ENCODE measurements at regions not wholly inside any gene's neighbourhood (a gene's known extent, or its start where the extent isn't known, plus 50 kb on each side); places are given as distances from the start of the nearest gene placed in this dataset.

GRCh38 chr14:56718312-56718711 is 92.0 kb downstream of the OTX2 start:
- no peak overlapping the region for H3K27ac ChIP-seq (replicated peaks)
- TF ChIP-seq, protein P1, sequence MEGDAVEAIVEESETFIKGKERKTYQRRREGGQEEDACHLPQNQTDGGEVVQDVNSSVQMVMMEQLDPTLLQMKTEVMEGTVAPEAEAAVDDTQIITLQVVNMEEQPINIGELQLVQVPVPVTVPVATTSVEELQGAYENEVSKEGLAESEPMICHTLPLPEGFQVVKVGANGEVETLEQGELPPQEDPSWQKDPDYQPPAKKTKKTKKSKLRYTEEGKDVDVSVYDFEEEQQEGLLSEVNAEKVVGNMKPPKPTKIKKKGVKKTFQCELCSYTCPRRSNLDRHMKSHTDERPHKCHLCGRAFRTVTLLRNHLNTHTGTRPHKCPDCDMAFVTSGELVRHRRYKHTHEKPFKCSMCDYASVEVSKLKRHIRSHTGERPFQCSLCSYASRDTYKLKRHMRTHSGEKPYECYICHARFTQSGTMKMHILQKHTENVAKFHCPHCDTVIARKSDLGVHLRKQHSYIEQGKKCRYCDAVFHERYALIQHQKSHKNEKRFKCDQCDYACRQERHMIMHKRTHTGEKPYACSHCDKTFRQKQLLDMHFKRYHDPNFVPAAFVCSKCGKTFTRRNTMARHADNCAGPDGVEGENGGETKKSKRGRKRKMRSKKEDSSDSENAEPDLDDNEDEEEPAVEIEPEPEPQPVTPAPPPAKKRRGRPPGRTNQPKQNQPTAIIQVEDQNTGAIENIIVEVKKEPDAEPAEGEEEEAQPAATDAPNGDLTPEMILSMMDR (IDR thresholded peaks at IDR 0.05; ENCODE audit: borderline replicate concordance): no peak
- H3K27me3 ChIP-seq (ENCODE audit: low read depth): peaks cover 30% of the 10 kb centered on the region
- no peak for DNase-seq
- no peaks in the 10 kb centered on the region for H3K9me3 ChIP-seq (replicated peaks)
- no peaks in the 10 kb centered on the region for H3K4me1 ChIP-seq
- H3K36me3 ChIP-seq: no peaks in the 10 kb centered on the region
- intact Hi-C loops (cut with micrococcal nuclease): no loop called here
- H3K4me3 ChIP-seq: no peak overlapping the region

- no peak overlapping the region for H3K4me3 ChIP-seq
- TF ChIP-seq, protein P1 (IDR thresholded peaks at IDR 0.05; ENCODE audit: borderline replicate concordance): no peak
- H3K4me1 ChIP-seq: no peaks in the 10 kb centered on the region
- intact Hi-C loops (cut with micrococcal nuclease): no loop called here
- H3K9me3 ChIP-seq (replicated peaks): no peaks in the 10 kb centered on the region
- DNase-seq: no peak
- no peaks in the 10 kb centered on the region for H3K36me3 ChIP-seq
- peaks cover 40% of the 10 kb centered on the region for H3K27me3 ChIP-seq (ENCODE audit: low read depth)
- no peak overlapping the region for H3K27ac ChIP-seq (replicated peaks)
Measured at GRCh38 chr14:56716705-56717104, 93.6 kb downstream of the OTX2 start.

GRCh38 chr14:56715938-56716337 is 94.3 kb downstream of the OTX2 start:
- Histone ChIP-seq H3K27me3 (ENCODE audit: low read depth) (peaks cover 42% of the 10 kb centered on the region), H3K27ac (replicated peaks) (no peak overlapping the region), H3K36me3 (no peaks in the 10 kb centered on the region), H3K9me3 (replicated peaks) (no peaks in the 10 kb centered on the region), H3K4me1 (no peaks in the 10 kb centered on the region), H3K4me3 (no peak overlapping the region)
- no peak for DNase-seq
- TF ChIP-seq, protein P1 (IDR thresholded peaks at IDR 0.05; ENCODE audit: borderline replicate concordance): no peak
- intact Hi-C loops (cut with micrococcal nuclease): no loop called here

GRCh38 chr14:56709201-56709600 is 101.1 kb downstream of the OTX2 start:
- no peaks in the 10 kb centered on the region for H3K4me1 ChIP-seq
- intact Hi-C loops (cut with micrococcal nuclease): no loop called here
- no peaks in the 10 kb centered on the region for H3K36me3 ChIP-seq
- no peak overlapping the region for H3K27ac ChIP-seq (replicated peaks)
- no peaks in the 10 kb centered on the region for H3K9me3 ChIP-seq (replicated peaks)
- peaks cover 68% of the 10 kb centered on the region for H3K27me3 ChIP-seq (ENCODE audit: low read depth)
- TF ChIP-seq, protein P1 (IDR thresholded peaks at IDR 0.05; ENCODE audit: borderline replicate concordance): no peak
- no peak for DNase-seq
- H3K4me3 ChIP-seq: no peak overlapping the region

GRCh38 chr14:56708704-56709103 is 101.6 kb downstream of the OTX2 start:
- Histone ChIP-seq H3K27me3 (ENCODE audit: low read depth) (peaks cover 68% of the 10 kb centered on the region), H3K4me1 (no peaks in the 10 kb centered on the region), H3K9me3 (replicated peaks) (no peaks in the 10 kb centered on the region), H3K27ac (replicated peaks) (no peak overlapping the region), H3K4me3 (no peak overlapping the region), H3K36me3 (no peaks in the 10 kb centered on the region)
- no peak for DNase-seq
- TF ChIP-seq, protein P1 (IDR thresholded peaks at IDR 0.05; ENCODE audit: borderline replicate concordance): no peak
- intact Hi-C loops (cut with micrococcal nuclease): no loop called here

DNA sequence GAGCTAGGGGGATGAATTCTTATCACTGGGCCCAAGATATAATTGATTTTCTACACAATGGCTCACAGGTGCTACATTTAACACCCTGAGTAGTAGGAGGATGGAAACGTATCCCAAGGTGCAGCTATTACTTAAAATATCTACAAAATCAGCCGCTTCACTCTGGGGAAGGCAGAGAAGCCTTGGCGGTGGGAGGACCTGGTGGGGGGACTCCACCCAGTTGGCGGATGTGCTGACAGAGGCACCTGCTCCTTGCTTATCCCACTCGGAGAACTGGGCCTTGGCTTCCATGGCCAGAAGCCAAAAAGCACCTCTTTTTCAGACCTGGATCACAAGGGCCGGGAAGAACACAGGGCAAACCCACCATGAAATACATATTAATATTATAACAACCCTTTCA is 106.3 kb downstream of the OTX2 start:
- Histone ChIP-seq H3K4me3 (no peak overlapping the region), H3K27me3 (ENCODE audit: low read depth) (peaks cover 36% of the 10 kb centered on the region), H3K27ac (replicated peaks) (no peak overlapping the region), H3K9me3 (replicated peaks) (no peaks in the 10 kb centered on the region), H3K4me1 (no peaks in the 10 kb centered on the region), H3K36me3 (no peaks in the 10 kb centered on the region)
- TF ChIP-seq, protein P1 (IDR thresholded peaks at IDR 0.05; ENCODE audit: borderline replicate concordance): no peak
- intact Hi-C loops (cut with micrococcal nuclease): no loop called here
- no peak for DNase-seq

Measured in left ventricle myocardium inferior (tissue), 1 donor.